Peyer's patch (tissue), 4 donors: ENCODE measurements at regions not wholly inside any gene's neighbourhood (a gene's known extent, or its start where the extent isn't known, plus 50 kb on each side); places are given as distances from the start of the nearest gene placed in this dataset.
A peak's percentile ranks its signal among the peaks of the same experiment; 100 is the strongest.

Experiments used
- DNase-seq, 3 donors: peaks; one replicate each; pipeline ENCODE4 v3.0.0-alpha.2; 2017 to 2019
- H3K27ac ChIP-seq, 4 donors: fragments of 200-600 bp; sonication (generic); one replicate each; pipeline ENCODE4 v1.5.1; 2016 to 2019
- H3K27me3 ChIP-seq, 2 donors: fragments of 200-600 bp; sonication (generic); one replicate each; pipeline ENCODE4 v1.5.1; 2019
- H3K36me3 ChIP-seq, 3 donors: fragments of 200-600 bp; sonication (generic); one replicate each; pipeline ENCODE4 v1.5.1; 2016 to 2019
- H3K4me1 ChIP-seq, 4 donors: fragments of 200-600 bp; sonication (generic); one replicate each; pipeline ENCODE4 v1.5.1; 2016 to 2019
- H3K4me3 ChIP-seq, 4 donors: fragments of 200-600 bp; sonication (generic); 1 replicate in 3 of 4; 2 replicates in 1 of 4; pipeline ENCODE4 v1.5.1; 2016 to 2019; ENCODE audit warnings: mild to moderate bottlenecking in 1 of 4
- H3K9me3 ChIP-seq, 4 donors: fragments of 200-600 bp; sonication (generic); one replicate each; pipeline ENCODE4 v1.5.1; 2016 to 2019; ENCODE audit warnings: mild to moderate bottlenecking in 1 of 4
- CTCF ChIP-seq, 6 experiments: fragments of 450-650 bp in 4 of 6; fragments of 200-600 bp in 2 of 6; sonication (generic) in 1 of 6; IDR thresholded peaks; one replicate each; pipeline ENCODE4 v1.5.1; 2017 to 2019; ENCODE audit warnings: antibody characterized with exemption in 6 of 6, mild to moderate bottlenecking in 3 of 6, moderate library complexity in 1 of 6
- POLR2A ChIP-seq, 2 donors: fragments of 450-650 bp; IDR thresholded peaks; one replicate each; pipeline ENCODE4 v1.5.1; 2017; ENCODE audit warnings: antibody characterized with exemption in 2 of 2, mild to moderate bottlenecking in 2 of 2, moderate library complexity in 2 of 2

GRCh38 chr1:108082738-108083562 is 117.2 kb downstream of the SLC25A24 start:
- Histone ChIP-seq H3K36me3 (no peaks in the 10 kb centered on the region), H3K4me1 (no peaks in the 10 kb centered on the region), H3K9me3 (no peaks in the 10 kb centered on the region), H3K27ac (no peak overlapping the region), H3K27me3 (no peaks in the 10 kb centered on the region), H3K4me3 (no peak overlapping the region)
- TF ChIP-seq POLR2A (IDR thresholded peaks at IDR 0.05) (no peak), CTCF (IDR thresholded peaks at IDR 0.05) (no peak)
- DNase-seq: no peak

GRCh38 chr1:108082001-108082400 is 117.0 kb upstream of the VAV3 start:
- no peaks in the 10 kb centered on the region for H3K9me3 ChIP-seq
- no peak for DNase-seq
- H3K27ac ChIP-seq: no peak overlapping the region
- no peaks in the 10 kb centered on the region for H3K36me3 ChIP-seq
- no peak overlapping the region for H3K4me3 ChIP-seq
- no peaks in the 10 kb centered on the region for H3K27me3 ChIP-seq
- TF ChIP-seq CTCF (IDR thresholded peaks at IDR 0.05): no peak
- TF ChIP-seq POLR2A (IDR thresholded peaks at IDR 0.05): no peak
- peaks cover 0 to 5% (median 0%) of the 10 kb centered on the region in 4 donors for H3K4me1 ChIP-seq

DNA sequence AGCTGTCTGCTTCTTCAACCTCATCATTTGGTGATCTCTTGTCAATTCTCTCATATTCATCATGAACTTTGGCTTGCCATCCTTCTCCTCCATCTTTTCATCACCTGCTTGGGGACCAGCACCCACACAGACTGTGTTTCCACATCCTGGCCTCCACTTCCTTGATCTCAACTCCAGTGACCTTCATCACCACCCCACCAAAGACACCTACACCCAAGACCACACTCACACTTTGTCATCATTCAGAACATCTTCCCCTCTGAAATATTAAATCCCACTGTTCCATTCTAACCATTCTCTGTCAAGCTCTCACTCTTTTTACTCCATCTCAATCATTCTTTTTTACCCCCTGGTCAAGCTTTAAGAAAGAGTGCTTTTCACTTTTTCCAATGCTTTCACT is 115.5 kb upstream of the VAV3 start:
- H3K27me3 ChIP-seq: no peaks in the 10 kb centered on the region
- no peak overlapping the region for H3K4me3 ChIP-seq
- TF ChIP-seq CTCF (IDR thresholded peaks at IDR 0.05): no peak
- no peak for TF ChIP-seq POLR2A (IDR thresholded peaks at IDR 0.05)
- DNase-seq: no peak
- no peaks in the 10 kb centered on the region for H3K9me3 ChIP-seq
- H3K4me1 ChIP-seq: peaks cover 0 to 5% (median 0%) of the 10 kb centered on the region in 4 donors
- peak overlapping the region in 1 of 4 donors; percentile 49 for H3K27ac ChIP-seq
- no peaks in the 10 kb centered on the region for H3K36me3 ChIP-seq

- H3K9me3 ChIP-seq: no peaks in the 10 kb centered on the region
- no peaks in the 10 kb centered on the region for H3K27me3 ChIP-seq
- peaks cover 0 to 5% (median 0%) of the 10 kb centered on the region in 4 donors for H3K4me1 ChIP-seq
- peak overlapping the region in 1 of 4 donors; percentile 49 for H3K27ac ChIP-seq
- DNase-seq: peak in 2 of 3 donors; percentile 75 to 79
- no peak overlapping the region for H3K4me3 ChIP-seq
- TF ChIP-seq CTCF (IDR thresholded peaks at IDR 0.05) (no peak), POLR2A (IDR thresholded peaks at IDR 0.05) (no peak)
- H3K36me3 ChIP-seq: no peaks in the 10 kb centered on the region
Observed at GRCh38 chr1:108079440-108080025, 114.6 kb upstream of the VAV3 start.

DNA sequence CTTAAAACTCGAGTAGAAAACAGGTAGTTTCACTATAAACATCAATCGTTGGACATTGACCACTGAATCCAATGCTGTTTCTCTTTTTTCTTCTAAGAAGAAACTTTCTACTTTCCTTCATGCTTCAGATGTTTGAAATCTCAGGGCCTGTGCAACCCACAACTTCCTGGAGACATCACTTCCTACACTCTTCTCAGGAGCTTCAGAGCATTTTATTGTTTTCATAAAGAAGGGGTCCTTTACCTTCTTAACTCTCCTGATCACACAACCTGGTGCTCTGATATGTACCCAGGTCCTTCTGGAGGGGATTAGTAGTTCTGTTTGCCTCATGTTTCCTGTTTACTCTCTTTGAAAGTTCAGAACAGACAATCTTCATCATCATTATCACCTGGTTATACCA is 113.0 kb upstream of the VAV3 start:
- H3K9me3 ChIP-seq: no peaks in the 10 kb centered on the region
- peak in 2 of 3 donors; percentile 40 to 50 for DNase-seq
- H3K4me3 ChIP-seq: no peak overlapping the region
- peak overlapping the region in 2 of 4 donors; percentile 18 to 40 for H3K27ac ChIP-seq
- no peaks in the 10 kb centered on the region for H3K36me3 ChIP-seq
- no peaks in the 10 kb centered on the region for H3K27me3 ChIP-seq
- no peak for TF ChIP-seq CTCF (IDR thresholded peaks at IDR 0.05)
- no peak for TF ChIP-seq POLR2A (IDR thresholded peaks at IDR 0.05)
- H3K4me1 ChIP-seq: peaks cover 0 to 5% (median 0%) of the 10 kb centered on the region in 4 donors
